ENCODE measurements at regions not wholly inside any gene's neighbourhood (a gene's known extent, or its start where the extent isn't known, plus 50 kb on each side); places are given as distances from the start of the nearest gene placed in this dataset.
A peak's percentile ranks its signal among the peaks of the same experiment; 100 is the strongest.
"Not testable (repeated sequence)": the region's sequence is repeated elsewhere in the genome, so short reads cannot be mapped to it uniquely, and the experiment has no call there.

GRCh38 chr18:59848002-59848401 is 51.8 kb upstream of the PMAIP1 start:
- peak; percentile 10 for DNase-seq

- DNase-seq = not testable (repeated sequence)
Observed at GRCh38 chr18:59847491-59847846, 52.3 kb upstream of the PMAIP1 start.

- no peak for DNase-seq
Observed at GRCh38 chr18:59846814-59847490, 52.8 kb upstream of the PMAIP1 start.

GRCh38 chr18:59842947-59843346 is 56.8 kb upstream of the PMAIP1 start:
- no peak for DNase-seq

- DNase-seq = no peak
Observed at GRCh38 chr18:59839931-59840685, 59.7 kb upstream of the PMAIP1 start.

GRCh38 chr18:59839246-59839645 is 60.5 kb upstream of the PMAIP1 start:
- no peak for DNase-seq

- DNase-seq = peak; percentile 52
Observed at GRCh38 chr18:59837586-59837985, 62.2 kb upstream of the PMAIP1 start.

GRCh38 chr18:59835605-59836379 is 64.0 kb upstream of the PMAIP1 start:
- DNase-seq = no peak

GRCh38 chr18:59834267-59834666 is 65.5 kb upstream of the PMAIP1 start:
- no peak for DNase-seq

GRCh38 chr18:59833785-59834184 is 66.0 kb upstream of the PMAIP1 start:
- no peak for DNase-seq

- no peak for DNase-seq
Observed at GRCh38 chr18:59823596-59824195, 76.1 kb upstream of the PMAIP1 start.

GRCh38 chr18:59822612-59823550 is 76.9 kb upstream of the PMAIP1 start:
- no peak for DNase-seq

GRCh38 chr18:59821983-59822382 is 77.8 kb upstream of the PMAIP1 start:
- no peak for DNase-seq

GRCh38 chr18:59820663-59821062 is 79.1 kb upstream of the PMAIP1 start:
- DNase-seq = no peak

GRCh38 chr18:59818769-59819168 is 81.0 kb upstream of the PMAIP1 start:
- no peak for DNase-seq

- no peak for DNase-seq
Observed at GRCh38 chr18:59814891-59815290, 84.9 kb upstream of the PMAIP1 start.

- DNase-seq = no peak
Observed at GRCh38 chr18:59813942-59814341, 85.9 kb upstream of the PMAIP1 start.

- DNase-seq = no peak
Observed at GRCh38 chr18:59810735-59811520, 88.9 kb upstream of the PMAIP1 start.

GRCh38 chr18:59810183-59810582 is 89.6 kb upstream of the PMAIP1 start:
- no peak for DNase-seq

- no peak for DNase-seq
Observed at GRCh38 chr18:59802031-59802430, 97.8 kb upstream of the PMAIP1 start.

- no peak for DNase-seq
Observed at GRCh38 chr18:59801576-59801975, 98.2 kb upstream of the PMAIP1 start.

Measured in NCI-H1436 treated with DMSO at 0.1 percent for 48 hours (cell line).